Mucosa of descending colon (tissue), 3 donors: ENCODE measurements at regions not wholly inside any gene's neighbourhood (a gene's known extent, or its start where the extent isn't known, plus 50 kb on each side); places are given as distances from the start of the nearest gene placed in this dataset.

Source experiments
- ATAC-seq: fragments of 200-7000 bp; cut with Tn5 transposase; one replicate; pipeline ENCODE4 v1.9.1; 2020; ENCODE audit warnings: mild to moderate bottlenecking, moderate library complexity
- DNase-seq, 3 donors: peaks; one replicate each; pipeline ENCODE4 v3.0.0-alpha.2; 2020
- H3K36me3 ChIP-seq: fragments of 200-600 bp; one replicate; pipeline ENCODE4 v1.8.0; 2021; ENCODE audit warnings: low read depth, mild to moderate bottlenecking
- H3K4me1 ChIP-seq: fragments of 200-600 bp; one replicate; pipeline ENCODE4 v1.8.0; 2021; ENCODE audit warnings: low read depth, mild to moderate bottlenecking
- H3K4me3 ChIP-seq: fragments of 200-600 bp; one replicate; pipeline ENCODE4 v1.8.0; 2021; ENCODE audit warnings: mild to moderate bottlenecking
- H3K9me3 ChIP-seq: fragments of 200-600 bp; one replicate; pipeline ENCODE4 v1.8.0; 2021; ENCODE audit warnings: mild to moderate bottlenecking
- intact Hi-C, 2 donors: fragments of 100-400 bp; cut with DNase I in 1 of 2; cut with micrococcal nuclease in 1 of 2; formaldehyde crosslinking; loops; one replicate each; pipeline versions ENCODE4 v1.11.0 to v1.11.1; 2022; cut with DNase I, micrococcal nuclease
- TF ChIP-seq, protein P1 (sequence below): fragments of 200-600 bp; IDR thresholded peaks from one replicate; pipeline ENCODE4 v1.8.0; 2022; ENCODE audit warnings: antibody characterized with exemption, mild to moderate bottlenecking
- donor health status: DM: no; HTN: no; CAD: no; lungs with moderate emphysema.
- donor health status: DM: no; HTN: no; CAD: no.
- donor health status: DM: no; HTN: yes; CAD: no.

- intact Hi-C loops = no loop called here
Measured at GRCh38 chr3:82276992-82277391, 515.5 kb upstream of the GBE1 start.

GRCh38 chr3:82274897-82275296 is 513.5 kb upstream of the GBE1 start:
- peaks cover 10% of the 10 kb centered on the region for H3K9me3 ChIP-seq
- ATAC-seq (no peak), DNase-seq (no peak)
- TF ChIP-seq, protein P1, sequence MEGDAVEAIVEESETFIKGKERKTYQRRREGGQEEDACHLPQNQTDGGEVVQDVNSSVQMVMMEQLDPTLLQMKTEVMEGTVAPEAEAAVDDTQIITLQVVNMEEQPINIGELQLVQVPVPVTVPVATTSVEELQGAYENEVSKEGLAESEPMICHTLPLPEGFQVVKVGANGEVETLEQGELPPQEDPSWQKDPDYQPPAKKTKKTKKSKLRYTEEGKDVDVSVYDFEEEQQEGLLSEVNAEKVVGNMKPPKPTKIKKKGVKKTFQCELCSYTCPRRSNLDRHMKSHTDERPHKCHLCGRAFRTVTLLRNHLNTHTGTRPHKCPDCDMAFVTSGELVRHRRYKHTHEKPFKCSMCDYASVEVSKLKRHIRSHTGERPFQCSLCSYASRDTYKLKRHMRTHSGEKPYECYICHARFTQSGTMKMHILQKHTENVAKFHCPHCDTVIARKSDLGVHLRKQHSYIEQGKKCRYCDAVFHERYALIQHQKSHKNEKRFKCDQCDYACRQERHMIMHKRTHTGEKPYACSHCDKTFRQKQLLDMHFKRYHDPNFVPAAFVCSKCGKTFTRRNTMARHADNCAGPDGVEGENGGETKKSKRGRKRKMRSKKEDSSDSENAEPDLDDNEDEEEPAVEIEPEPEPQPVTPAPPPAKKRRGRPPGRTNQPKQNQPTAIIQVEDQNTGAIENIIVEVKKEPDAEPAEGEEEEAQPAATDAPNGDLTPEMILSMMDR = no peak
- intact Hi-C loops = no loop called here
- no peak overlapping the region for H3K4me3 ChIP-seq
- no peaks in the 10 kb centered on the region for H3K36me3 ChIP-seq
- H3K4me1 ChIP-seq = no peaks in the 10 kb centered on the region

More at GRCh38 chr3:82276992-82277391, 515.5 kb upstream of the GBE1 start:
- H3K4me1 ChIP-seq = no peaks in the 10 kb centered on the region
- ATAC-seq (no peak), DNase-seq (no peak)
- H3K9me3 ChIP-seq = peaks cover 5% of the 10 kb centered on the region
- no peak overlapping the region for H3K4me3 ChIP-seq
- TF ChIP-seq, protein P1 = no peak
- no peaks in the 10 kb centered on the region for H3K36me3 ChIP-seq

DNA sequence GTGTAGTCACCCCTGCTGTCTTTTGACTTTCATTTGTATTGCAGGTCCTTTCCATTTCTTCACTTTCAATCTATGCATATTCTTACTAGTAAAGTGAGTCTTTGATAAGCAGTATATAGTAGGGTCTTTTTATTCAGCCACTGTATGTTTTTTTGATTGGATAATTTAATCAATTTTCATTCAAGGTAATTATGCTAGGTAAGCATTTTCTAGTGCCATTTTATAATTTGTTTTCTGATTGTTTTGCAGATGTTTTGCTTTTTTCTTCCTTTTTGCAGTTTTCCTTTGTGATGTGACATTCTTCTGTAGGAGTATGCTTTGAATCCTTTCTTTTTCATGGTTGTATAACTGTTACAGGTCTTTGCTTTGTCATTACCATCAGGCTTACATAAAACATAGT is 504.3 kb upstream of the GBE1 start:
- Histone ChIP-seq H3K4me1 (no peaks in the 10 kb centered on the region), H3K9me3 (peaks cover 22% of the 10 kb centered on the region), H3K36me3 (no peaks in the 10 kb centered on the region), H3K4me3 (no peak overlapping the region)
- ATAC-seq (no peak), DNase-seq (no peak)
- TF ChIP-seq, protein P1 = no peak
- intact Hi-C loops = no loop called here

GRCh38 chr3:82262193-82262592 is 500.7 kb upstream of the GBE1 start:
- Histone ChIP-seq H3K9me3 (peaks cover 23% of the 10 kb centered on the region), H3K4me3 (no peak overlapping the region), H3K36me3 (no peaks in the 10 kb centered on the region), H3K4me1 (no peaks in the 10 kb centered on the region)
- TF ChIP-seq, protein P1 = no peak
- intact Hi-C loops = no loop called here
- DNase-seq (no peak), ATAC-seq (no peak)

DNA sequence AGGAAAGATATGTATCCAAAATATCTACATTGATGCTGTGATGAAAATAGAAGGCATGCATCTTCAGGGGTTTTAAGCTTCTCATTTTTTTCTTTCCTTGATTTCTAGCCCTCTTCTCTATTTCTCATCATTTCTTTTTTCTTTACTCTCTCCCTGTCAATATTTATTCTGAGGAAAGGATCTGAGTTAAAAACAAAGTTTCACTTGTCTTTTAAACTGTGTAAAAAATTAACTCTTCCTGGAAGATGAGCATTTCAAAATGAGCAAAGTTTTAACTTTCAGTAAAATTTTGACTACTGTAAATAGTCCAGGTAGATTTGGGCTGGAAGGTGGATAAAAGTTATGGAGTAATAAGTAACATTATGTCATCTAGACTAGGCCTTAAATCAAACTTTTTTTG is 500.2 kb upstream of the GBE1 start:
- no peak for DNase-seq
- H3K36me3 ChIP-seq = no peaks in the 10 kb centered on the region
- intact Hi-C loops = no loop called here
- H3K4me1 ChIP-seq = no peaks in the 10 kb centered on the region
- H3K9me3 ChIP-seq = peaks cover 23% of the 10 kb centered on the region
- TF ChIP-seq, protein P1 = no peak
- no peak overlapping the region for H3K4me3 ChIP-seq
- ATAC-seq = no peak

GRCh38 chr3:82261013-82261412 is 499.6 kb upstream of the GBE1 start:
- Histone ChIP-seq H3K9me3 (peaks cover 23% of the 10 kb centered on the region), H3K4me3 (no peak overlapping the region), H3K4me1 (no peaks in the 10 kb centered on the region), H3K36me3 (no peaks in the 10 kb centered on the region)
- intact Hi-C loops = no loop called here
- DNase-seq = no peak
- TF ChIP-seq, protein P1 = no peak
- ATAC-seq = no peak
